MCF 10A (cell line): ENCODE measurements at regions not wholly inside any gene's neighbourhood (a gene's known extent, or its start where the extent isn't known, plus 50 kb on each side); places are given as distances from the start of the nearest gene placed in this dataset.

Source experiments
- BruUV-seq: library from RNA; stranded (reverse); fragments of 400-500 nt; replicated peaks from 2 replicates; lab custom pipeline; 2021; lab: Mats Ljungman, UMichigan
- CTCF ChIA-PET: fragments of 300-600 bp; sonication (Branson Sonifier 250); formaldehyde crosslinking; extraction: SDS; loops from one replicate; lab custom pipeline; 2021; ENCODE audit warnings: antibody characterized with exemption, inconsistent platforms; lab: Yijun Ruan, JAX
- POLR2A ChIA-PET: fragments of 300-600, 350-650 bp; sonication (Branson Sonifier 250); formaldehyde crosslinking; extraction: SDS; loops from one replicate; lab custom pipeline; 2020; ENCODE audit warnings: antibody characterized with exemption, inconsistent platforms; lab: Yijun Ruan, JAX
- DNase-seq: peaks from one replicate; pipeline ENCODE4 v3.0.0-alpha.2; 2018; ENCODE audit not compliant: unreplicated experiment
- H3K27ac Mint-ChIP-seq: one replicate; pipeline ENCODE4 v1.8.0; 2022; ENCODE audit warnings: mild to moderate bottlenecking, low read depth, mixed read lengths; ENCODE audit not compliant: unreplicated experiment
- H3K27me3 Mint-ChIP-seq: one replicate; pipeline ENCODE4 v1.8.0; 2022; ENCODE audit warnings: mixed read lengths; ENCODE audit not compliant: insufficient read depth, unreplicated experiment
- H3K36me3 Mint-ChIP-seq: one replicate; pipeline ENCODE4 v1.8.0; 2022; ENCODE audit warnings: mild to moderate bottlenecking, moderate library complexity, mixed read lengths; ENCODE audit not compliant: insufficient read depth, unreplicated experiment
- H3K4me1 Mint-ChIP-seq: one replicate; pipeline ENCODE4 v1.8.0; 2022; ENCODE audit warnings: mixed read lengths; ENCODE audit not compliant: insufficient read depth, unreplicated experiment
- H3K4me3 Mint-ChIP-seq: one replicate; pipeline ENCODE4 v1.8.0; 2022; ENCODE audit warnings: mild to moderate bottlenecking, moderate library complexity, mixed read lengths; ENCODE audit not compliant: unreplicated experiment
- H3K9me3 Mint-ChIP-seq: one replicate; pipeline ENCODE4 v1.8.0; 2022; ENCODE audit warnings: mixed read lengths; ENCODE audit not compliant: unreplicated experiment
- intact Hi-C: fragments of 100-400 bp; cut with micrococcal nuclease; formaldehyde crosslinking; loops from 2 replicates; pipeline ENCODE4 v1.14.1; 2022
- TF ChIP-seq, protein P1 (sequence below): fragments of 200-600 bp; IDR thresholded peaks from one replicate; pipeline ENCODE4 v1.8.0; 2022; ENCODE audit warnings: antibody characterized with exemption, mild to moderate bottlenecking; ENCODE audit not compliant: unreplicated experiment

DNA sequence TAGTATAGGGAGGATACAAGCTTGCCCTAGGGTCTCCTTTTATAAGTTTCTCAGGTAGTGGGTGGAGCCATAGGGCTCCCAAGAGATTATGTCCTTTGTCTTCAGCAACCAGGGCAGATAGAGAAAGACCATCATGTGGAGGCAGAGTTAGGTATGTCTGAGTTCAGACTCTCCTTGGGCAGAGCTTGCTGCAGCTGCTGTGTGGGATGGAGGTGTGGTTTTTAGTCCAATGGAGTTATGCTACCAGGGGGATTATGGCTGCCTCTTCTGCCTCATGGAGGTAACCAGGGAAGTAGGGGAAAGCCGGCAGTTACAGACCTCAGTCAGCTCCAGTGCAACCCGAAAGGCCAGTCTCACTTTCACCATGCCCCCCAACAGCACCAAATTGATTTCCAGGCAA, 220.5 kb downstream of the NECTIN3 start:
- Mint-ChIP-seq H3K36me3 (no peaks in the 10 kb centered on the region), H3K9me3 (no peaks in the 10 kb centered on the region), H3K4me3 (no peak overlapping the region), H3K27me3 (no peaks in the 10 kb centered on the region), H3K4me1 (no peaks in the 10 kb centered on the region), H3K27ac (no peak overlapping the region)
- BruUV-seq, result no TSS peak
- TF ChIP-seq, protein P1, sequence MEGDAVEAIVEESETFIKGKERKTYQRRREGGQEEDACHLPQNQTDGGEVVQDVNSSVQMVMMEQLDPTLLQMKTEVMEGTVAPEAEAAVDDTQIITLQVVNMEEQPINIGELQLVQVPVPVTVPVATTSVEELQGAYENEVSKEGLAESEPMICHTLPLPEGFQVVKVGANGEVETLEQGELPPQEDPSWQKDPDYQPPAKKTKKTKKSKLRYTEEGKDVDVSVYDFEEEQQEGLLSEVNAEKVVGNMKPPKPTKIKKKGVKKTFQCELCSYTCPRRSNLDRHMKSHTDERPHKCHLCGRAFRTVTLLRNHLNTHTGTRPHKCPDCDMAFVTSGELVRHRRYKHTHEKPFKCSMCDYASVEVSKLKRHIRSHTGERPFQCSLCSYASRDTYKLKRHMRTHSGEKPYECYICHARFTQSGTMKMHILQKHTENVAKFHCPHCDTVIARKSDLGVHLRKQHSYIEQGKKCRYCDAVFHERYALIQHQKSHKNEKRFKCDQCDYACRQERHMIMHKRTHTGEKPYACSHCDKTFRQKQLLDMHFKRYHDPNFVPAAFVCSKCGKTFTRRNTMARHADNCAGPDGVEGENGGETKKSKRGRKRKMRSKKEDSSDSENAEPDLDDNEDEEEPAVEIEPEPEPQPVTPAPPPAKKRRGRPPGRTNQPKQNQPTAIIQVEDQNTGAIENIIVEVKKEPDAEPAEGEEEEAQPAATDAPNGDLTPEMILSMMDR, result no peak
- DNase-seq, result no peak
- CTCF ChIA-PET, result interaction anchor here (0.9 to 1.0 kb wide), 2 partner anchors 22 to 46 kb away, joined by 3 read pairs; no protein-coding TSS in a partner anchor
- intact Hi-C loops, result no loop called here
- POLR2A ChIA-PET, result no interaction called here

DNA sequence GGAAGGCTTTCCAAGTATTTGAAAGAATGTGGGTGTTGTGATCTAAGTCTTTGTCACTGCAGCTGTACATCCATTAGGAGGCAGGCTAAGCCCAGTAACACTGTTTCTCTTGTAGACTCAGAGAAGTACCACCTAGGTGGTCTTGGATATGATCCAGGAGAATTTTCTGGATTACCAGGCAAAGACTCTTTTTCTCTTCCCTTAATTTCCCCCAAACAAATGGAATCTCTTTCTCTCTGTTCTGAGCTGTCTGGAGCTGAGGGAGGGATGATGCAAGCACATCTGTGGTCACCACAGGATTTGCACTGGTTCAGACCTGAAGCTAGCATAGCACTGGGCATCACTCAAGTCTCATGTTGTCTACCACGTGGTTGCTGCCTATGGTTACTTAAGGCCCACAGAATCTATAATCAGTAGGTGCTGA, 227.6 kb downstream of the NECTIN3 start:
- Mint-ChIP-seq H3K4me1 (no peaks in the 10 kb centered on the region), H3K27ac (no peak overlapping the region), H3K27me3 (no peaks in the 10 kb centered on the region), H3K36me3 (no peaks in the 10 kb centered on the region), H3K9me3 (no peaks in the 10 kb centered on the region), H3K4me3 (no peak overlapping the region)
- TF ChIP-seq, protein P1, result no peak
- CTCF ChIA-PET, result interaction anchor here (0.6 kb wide), 1 partner anchor 448 kb away, joined by 3 read pairs; no protein-coding TSS in a partner anchor
- no peak for DNase-seq
- intact Hi-C loops, result no loop called here
- POLR2A ChIA-PET, result no interaction called here
- BruUV-seq, result no TSS peak

- POLR2A ChIA-PET, result no interaction called here
- no peak overlapping the region for H3K27ac Mint-ChIP-seq
- CTCF ChIA-PET, result no interaction called here
- no peaks in the 10 kb centered on the region for H3K27me3 Mint-ChIP-seq
- no peaks in the 10 kb centered on the region for H3K9me3 Mint-ChIP-seq
- H3K36me3 Mint-ChIP-seq, result no peaks in the 10 kb centered on the region
- intact Hi-C loops, result no loop called here
- no peak overlapping the region for H3K4me3 Mint-ChIP-seq
- no peaks in the 10 kb centered on the region for H3K4me1 Mint-ChIP-seq
- DNase-seq, result no peak
- no TSS peak for BruUV-seq
- TF ChIP-seq, protein P1, result no peak
Measured at GRCh38 chr3:111301238-111301798, 229.7 kb downstream of the NECTIN3 start.

DNA sequence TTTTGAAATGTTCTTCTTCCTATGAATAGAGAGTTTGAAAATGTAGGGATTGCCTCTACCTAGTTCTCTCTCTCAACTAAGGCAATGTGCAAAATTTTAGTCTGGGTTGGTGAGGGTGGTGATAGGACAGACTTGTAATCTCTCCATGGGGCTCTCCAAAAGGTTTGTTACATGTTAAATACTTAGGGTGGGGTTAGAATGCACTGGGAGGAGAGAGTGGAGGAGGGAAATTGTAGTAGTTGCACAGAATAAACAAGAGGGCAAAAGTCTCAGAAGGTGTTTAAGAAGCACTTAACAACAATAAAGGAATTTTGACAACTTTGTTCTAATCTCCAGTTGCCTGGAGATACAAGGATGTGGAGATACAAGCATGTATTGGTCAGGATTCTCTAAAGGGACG, 230.4 kb downstream of the NECTIN3 start:
- Mint-ChIP-seq H3K27ac (no peak overlapping the region), H3K4me1 (no peaks in the 10 kb centered on the region), H3K36me3 (no peaks in the 10 kb centered on the region), H3K4me3 (no peak overlapping the region), H3K9me3 (no peaks in the 10 kb centered on the region), H3K27me3 (no peaks in the 10 kb centered on the region)
- no TSS peak for BruUV-seq
- TF ChIP-seq, protein P1, result no peak
- ChIA-PET CTCF (no interaction called here), POLR2A (no interaction called here)
- no peak for DNase-seq
- intact Hi-C loops, result no loop called here
